ENCODE measurements at regions not wholly inside any gene's neighbourhood (a gene's known extent, or its start where the extent isn't known, plus 50 kb on each side); places are given as distances from the start of the nearest gene placed in this dataset.

- Histone ChIP-seq H3K4me1 (replicated peaks in 1 of 2) (peaks cover 18% of the 10 kb centered on the region in 2 donors), H3K4me3 (no peak overlapping the region), H3K27ac (no peak overlapping the region)
- in situ Hi-C loops (cut with MboI; ENCODE audit: low pct_unique_long_range_greater_than_20kb in 2 of 9, low sequenced_read_pairs in 9 of 9, unreplicated experiment in 9 of 9), result loop anchor here in 1 of 9 experiments (25.0 kb wide), 1 partner anchor 388 kb away; no protein-coding TSS in a partner anchor
- no peak for ATAC-seq (replicated peaks in 6 of 8)
- 60 to 100% (median 87%) methylated on average over 1 to 6 of the region's 7 CpGs; no CpG with 5 or more reads in 4 of the 10 experiments for WGBS, 10 experiments
Measured at GRCh38 chr1:232223887-232224286, 406.0 kb downstream of the SIPA1L2 start.

- in situ Hi-C loops (cut with MboI; ENCODE audit: low pct_unique_long_range_greater_than_20kb in 2 of 9, low sequenced_read_pairs in 9 of 9, unreplicated experiment in 9 of 9), result loop anchor here in 1 of 9 experiments (25.0 kb wide), 1 partner anchor 389 kb away; no protein-coding TSS in a partner anchor
- 0 to 100% (median 100%) methylated on average over 1 to 2 of the region's 2 CpGs; no CpG with 5 or more reads in 3 of the 10 experiments for WGBS, 10 experiments
- Histone ChIP-seq H3K4me1 (replicated peaks in 1 of 2) (peaks cover 18% of the 10 kb centered on the region in 2 donors), H3K4me3 (no peak overlapping the region), H3K27ac (no peak overlapping the region)
- peak in 4 of 8 experiments; percentile 31 to 92 (median 64) for ATAC-seq (replicated peaks in 6 of 8)
Measured at GRCh38 chr1:232223183-232223708, 406.7 kb downstream of the SIPA1L2 start.

DNA sequence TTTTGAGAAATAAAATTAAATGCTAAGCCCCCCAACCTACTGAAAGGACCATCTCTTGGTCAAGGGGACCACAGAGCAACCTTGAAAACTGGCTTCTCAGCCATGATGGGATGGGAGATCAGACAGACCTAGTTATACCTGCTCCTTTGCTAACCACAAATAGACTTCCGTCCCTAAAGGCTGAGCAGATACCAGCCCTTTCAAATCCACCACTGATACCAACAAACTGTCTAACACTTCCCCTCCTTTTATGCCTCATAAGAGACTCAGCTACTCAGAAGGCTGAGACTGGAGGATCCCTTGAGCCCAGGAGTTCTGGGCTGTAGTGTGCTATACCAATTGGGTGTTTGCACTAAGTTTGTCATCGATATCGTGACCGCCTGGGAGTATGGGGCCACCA is 407.3 kb downstream of the SIPA1L2 start:
- ATAC-seq (replicated peaks in 6 of 8), result peak in 1 of 8 experiments; percentile 2
- H3K4me3 ChIP-seq, result no peak overlapping the region
- in situ Hi-C loops (cut with MboI; ENCODE audit: low pct_unique_long_range_greater_than_20kb in 2 of 9, low sequenced_read_pairs in 9 of 9, unreplicated experiment in 9 of 9), result loop anchor here in 1 of 9 experiments (25.0 kb wide), 1 partner anchor 390 kb away; no protein-coding TSS in a partner anchor
- H3K27ac ChIP-seq, result no peak overlapping the region
- 93 to 100% (median 100%) methylated on average over 1 to 4 of the region's 4 CpGs; no CpG with 5 or more reads in 5 of the 10 experiments for WGBS, 10 experiments
- peaks cover 18% of the 10 kb centered on the region in 2 donors for H3K4me1 ChIP-seq (replicated peaks in 1 of 2)

GRCh38 chr1:232221802-232222499 is 408.0 kb downstream of the SIPA1L2 start:
- Histone ChIP-seq H3K4me3 (no peak overlapping the region), H3K27ac (no peak overlapping the region), H3K4me1 (replicated peaks in 1 of 2) (peaks cover 11 to 13% of the 10 kb centered on the region in 2 donors)
- ATAC-seq (replicated peaks in 6 of 8), result peak in 4 of 8 experiments; percentile 14 to 82 (median 58)
- WGBS, 10 experiments, result 25 to 100% (median 93%) methylated on average over 1 to 3 of the region's 3 CpGs; no CpG with 5 or more reads in 1 of the 10 experiments
- in situ Hi-C loops (cut with MboI; ENCODE audit: low pct_unique_long_range_greater_than_20kb in 2 of 9, low sequenced_read_pairs in 9 of 9, unreplicated experiment in 9 of 9), result loop anchor here in 1 of 9 experiments (25.0 kb wide), 1 partner anchor 390 kb away; no protein-coding TSS in a partner anchor

- no peaks in the 10 kb centered on the region for H3K4me1 ChIP-seq (replicated peaks in 1 of 2)
- WGBS, 10 experiments, result 42 to 100% (median 84%) methylated on average over 1 to 7 of the region's 7 CpGs; no CpG with 5 or more reads in 4 of the 10 experiments
- no peak for ATAC-seq (replicated peaks in 6 of 8)
- in situ Hi-C loops (cut with MboI; ENCODE audit: low pct_unique_long_range_greater_than_20kb in 2 of 9, low sequenced_read_pairs in 9 of 9, unreplicated experiment in 9 of 9), result loop anchor here in 1 of 9 experiments (25.0 kb wide), 1 partner anchor 393 kb away; no protein-coding TSS in a partner anchor
- H3K27ac ChIP-seq, result no peak overlapping the region
- H3K4me3 ChIP-seq, result no peak overlapping the region
Measured at GRCh38 chr1:232218955-232219865, 410.7 kb downstream of the SIPA1L2 start.

DNA sequence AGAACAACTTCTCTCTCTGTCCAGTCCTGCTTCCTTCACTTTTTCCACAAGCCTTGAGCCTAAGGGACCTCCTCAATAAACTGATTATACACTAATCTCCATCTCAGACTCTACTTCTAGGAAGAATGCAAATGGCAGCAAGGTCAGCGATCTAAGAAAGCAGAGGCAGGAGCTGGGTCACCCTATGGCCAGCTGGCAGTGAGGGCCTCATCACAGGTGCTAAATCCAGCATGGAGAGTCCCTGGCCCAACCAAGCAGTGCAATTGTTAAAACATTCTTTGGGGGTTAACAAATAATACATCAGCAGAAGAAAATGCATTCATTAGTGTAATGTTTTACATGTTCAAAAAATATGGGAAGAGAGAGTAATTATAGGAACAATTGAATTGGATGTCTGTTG is 416.0 kb downstream of the SIPA1L2 start:
- ATAC-seq (replicated peaks in 6 of 8), result no peak
- Histone ChIP-seq H3K4me1 (replicated peaks in 1 of 2) (peaks cover 0 to 2% of the 10 kb centered on the region in 2 donors), H3K4me3 (no peak overlapping the region), H3K27ac (no peak overlapping the region)
- 57 to 86% (median 75%) methylated on average over 1 of the region's 1 CpG; no CpG with 5 or more reads in 5 of the 10 experiments for WGBS, 10 experiments
- in situ Hi-C loops (cut with MboI; ENCODE audit: low pct_unique_long_range_greater_than_20kb in 2 of 9, low sequenced_read_pairs in 9 of 9, unreplicated experiment in 9 of 9), result loop anchor here in 1 of 9 experiments (25.0 kb wide), 1 partner anchor 398 kb away; no protein-coding TSS in a partner anchor

DNA sequence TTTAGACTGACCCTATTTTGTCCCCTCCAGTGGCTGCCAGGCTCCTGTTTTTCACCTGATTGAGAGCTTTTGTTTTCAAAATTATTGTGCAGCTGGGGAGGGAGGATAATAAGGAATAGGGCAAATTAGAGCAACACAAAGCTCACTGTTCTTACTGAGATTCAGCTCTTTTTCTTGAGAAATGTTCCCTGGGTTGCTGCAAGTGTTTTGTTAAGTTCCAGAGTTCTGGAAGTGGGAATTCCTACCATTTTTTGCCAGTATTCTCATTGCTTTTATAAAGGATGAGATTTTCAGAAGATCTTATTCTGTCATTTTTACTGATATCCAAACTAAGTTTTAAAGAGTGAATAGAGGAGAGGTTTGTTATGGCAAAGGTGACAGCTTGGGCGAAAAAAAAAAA is 417.7 kb downstream of the SIPA1L2 start:
- Histone ChIP-seq H3K27ac (no peak overlapping the region), H3K4me1 (replicated peaks in 1 of 2) (peaks cover 0 to 3% of the 10 kb centered on the region in 2 donors), H3K4me3 (no peak overlapping the region)
- in situ Hi-C loops (cut with MboI; ENCODE audit: low pct_unique_long_range_greater_than_20kb in 2 of 9, low sequenced_read_pairs in 9 of 9, unreplicated experiment in 9 of 9), result loop anchor here in 1 of 9 experiments (25.0 kb wide), 1 partner anchor 400 kb away; no protein-coding TSS in a partner anchor
- ATAC-seq (replicated peaks in 6 of 8), result no peak
- WGBS, 10 experiments, result 7 to 80% (median 58%) methylated on average over 1 of the region's 1 CpG; no CpG with 5 or more reads in 2 of the 10 experiments

DNA sequence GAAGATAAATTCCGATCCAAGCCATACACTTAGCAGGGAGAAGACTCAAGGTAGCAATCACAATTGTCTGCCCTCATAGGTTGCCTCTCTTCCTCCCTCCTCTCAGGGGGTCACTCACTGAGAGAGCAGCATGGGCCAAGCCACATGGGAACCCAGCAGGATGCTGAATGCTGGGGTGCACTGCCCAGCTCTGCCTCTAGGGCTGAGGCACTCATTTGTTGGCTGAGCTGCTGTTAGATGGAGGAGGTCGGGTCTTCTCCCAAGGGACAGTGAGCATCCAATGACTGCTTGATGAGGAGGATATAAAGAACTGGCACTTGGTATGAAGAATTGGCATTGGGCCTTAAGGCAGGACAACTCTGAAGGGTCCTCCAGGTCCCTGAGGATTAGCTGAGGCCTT is 418.8 kb downstream of the SIPA1L2 start:
- in situ Hi-C loops (cut with MboI; ENCODE audit: low pct_unique_long_range_greater_than_20kb in 2 of 9, low sequenced_read_pairs in 9 of 9, unreplicated experiment in 9 of 9), result loop anchor here in 1 of 9 experiments (25.0 kb wide), 1 partner anchor 401 kb away; no protein-coding TSS in a partner anchor
- Histone ChIP-seq H3K4me1 (replicated peaks in 1 of 2) (peaks cover 0 to 8% of the 10 kb centered on the region in 2 donors), H3K27ac (no peak overlapping the region), H3K4me3 (no peak overlapping the region)
- no peak for ATAC-seq (replicated peaks in 6 of 8)
- 13 to 100% (median 86%) methylated on average over 1 to 2 of the region's 2 CpGs; no CpG with 5 or more reads in 2 of the 10 experiments for WGBS, 10 experiments

- 0 to 100% (median 70%) methylated on average over 1 to 4 of the region's 4 CpGs for WGBS, 10 experiments
- Histone ChIP-seq H3K27ac (no peak overlapping the region), H3K4me3 (no peak overlapping the region), H3K4me1 (replicated peaks in 1 of 2) (peaks cover 0 to 8% of the 10 kb centered on the region in 2 donors)
- no peak for ATAC-seq (replicated peaks in 6 of 8)
- in situ Hi-C loops (cut with MboI; ENCODE audit: low pct_unique_long_range_greater_than_20kb in 2 of 9, low sequenced_read_pairs in 9 of 9, unreplicated experiment in 9 of 9), result loop anchor here in 1 of 9 experiments (25.0 kb wide), 1 partner anchor 403 kb away; no protein-coding TSS in a partner anchor
Measured at GRCh38 chr1:232209357-232209756, 420.6 kb downstream of the SIPA1L2 start.

- peak; percentile 36 to 93 (median 58) for ATAC-seq (replicated peaks in 6 of 8)
- peaks cover 0 to 8% of the 10 kb centered on the region in 2 donors for H3K4me1 ChIP-seq (replicated peaks in 1 of 2)
- in situ Hi-C loops (cut with MboI; ENCODE audit: low pct_unique_long_range_greater_than_20kb in 2 of 9, low sequenced_read_pairs in 9 of 9, unreplicated experiment in 9 of 9), result loop anchor here in 1 of 9 experiments (25.0 kb wide), 1 partner anchor 405 kb away; no protein-coding TSS in a partner anchor
- H3K4me3 ChIP-seq, result no peak overlapping the region
- 0 to 100% (median 83%) methylated on average over 2 to 8 of the region's 8 CpGs; no CpG with 5 or more reads in 1 of the 10 experiments for WGBS, 10 experiments
- H3K27ac ChIP-seq, result no peak overlapping the region
Measured at GRCh38 chr1:232207073-232207866, 422.7 kb downstream of the SIPA1L2 start.

GRCh38 chr1:232204269-232204668 is 425.7 kb downstream of the SIPA1L2 start:
- Histone ChIP-seq H3K4me1 (replicated peaks in 1 of 2) (peaks cover 0 to 6% of the 10 kb centered on the region in 2 donors), H3K4me3 (no peak overlapping the region), H3K27ac (no peak overlapping the region)
- in situ Hi-C loops (cut with MboI; ENCODE audit: low pct_unique_long_range_greater_than_20kb in 2 of 9, low sequenced_read_pairs in 9 of 9, unreplicated experiment in 9 of 9), result loop anchor here in 1 of 9 experiments (25.0 kb wide), 1 partner anchor 408 kb away; no protein-coding TSS in a partner anchor
- ATAC-seq (replicated peaks in 6 of 8), result no peak

Data from motor neuron (in vitro differentiated cells).